ENCODE measurements at regions not wholly inside any gene's neighbourhood (a gene's known extent, or its start where the extent isn't known, plus 50 kb on each side); places are given as distances from the start of the nearest gene placed in this dataset.

DNA sequence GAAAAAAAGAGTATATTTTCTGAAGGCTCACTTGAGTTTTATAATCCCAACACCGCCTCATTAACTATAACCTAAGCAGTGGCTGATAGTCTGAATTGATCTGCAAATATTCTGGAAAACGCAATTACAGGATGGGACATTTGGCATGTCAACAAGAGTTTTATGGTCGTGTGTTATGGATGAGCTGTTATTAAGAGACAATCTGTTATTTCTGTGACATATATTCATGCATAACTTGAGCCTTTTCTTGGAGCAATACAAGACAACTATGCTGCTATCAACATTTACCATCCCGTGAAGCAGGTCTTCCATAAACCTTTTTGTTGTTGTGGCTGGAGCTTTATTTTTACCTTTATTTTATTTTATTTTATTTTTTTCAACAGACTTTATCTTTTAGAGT lies 164.4 kb downstream of the SCG2 start:
- TF ChIP-seq, protein P1, sequence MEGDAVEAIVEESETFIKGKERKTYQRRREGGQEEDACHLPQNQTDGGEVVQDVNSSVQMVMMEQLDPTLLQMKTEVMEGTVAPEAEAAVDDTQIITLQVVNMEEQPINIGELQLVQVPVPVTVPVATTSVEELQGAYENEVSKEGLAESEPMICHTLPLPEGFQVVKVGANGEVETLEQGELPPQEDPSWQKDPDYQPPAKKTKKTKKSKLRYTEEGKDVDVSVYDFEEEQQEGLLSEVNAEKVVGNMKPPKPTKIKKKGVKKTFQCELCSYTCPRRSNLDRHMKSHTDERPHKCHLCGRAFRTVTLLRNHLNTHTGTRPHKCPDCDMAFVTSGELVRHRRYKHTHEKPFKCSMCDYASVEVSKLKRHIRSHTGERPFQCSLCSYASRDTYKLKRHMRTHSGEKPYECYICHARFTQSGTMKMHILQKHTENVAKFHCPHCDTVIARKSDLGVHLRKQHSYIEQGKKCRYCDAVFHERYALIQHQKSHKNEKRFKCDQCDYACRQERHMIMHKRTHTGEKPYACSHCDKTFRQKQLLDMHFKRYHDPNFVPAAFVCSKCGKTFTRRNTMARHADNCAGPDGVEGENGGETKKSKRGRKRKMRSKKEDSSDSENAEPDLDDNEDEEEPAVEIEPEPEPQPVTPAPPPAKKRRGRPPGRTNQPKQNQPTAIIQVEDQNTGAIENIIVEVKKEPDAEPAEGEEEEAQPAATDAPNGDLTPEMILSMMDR (IDR thresholded peaks at IDR 0.05; ENCODE audit: low read depth, low read length), result no peak
- no peak overlapping the region for H3K4me3 ChIP-seq (ENCODE audit: low read depth, low read length)
- in situ Hi-C loops (cut with HindIII; ENCODE audit: low sequenced_read_pairs), result no loop called here
- no peak for DNase-seq (ENCODE audit: low read depth, low spot score)

DNA sequence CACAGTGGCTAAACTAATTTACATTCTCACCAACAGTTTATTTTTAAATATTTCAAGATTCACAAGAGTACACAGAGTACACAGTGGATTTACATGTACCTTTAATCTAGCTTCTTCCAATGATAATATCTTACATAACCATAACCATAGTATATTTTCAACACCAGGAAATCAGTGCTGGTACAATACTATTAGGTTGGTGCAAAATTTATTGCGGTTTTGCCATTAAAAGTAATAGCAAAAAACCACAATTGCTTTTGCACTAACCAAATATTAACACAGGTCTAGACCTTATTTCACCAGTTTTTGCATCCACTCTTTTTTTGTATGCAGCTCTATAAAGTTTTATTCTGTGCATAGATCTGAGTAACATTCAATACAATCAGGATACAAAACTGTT lies 163.0 kb downstream of the SCG2 start:
- TF ChIP-seq, protein P1 (IDR thresholded peaks at IDR 0.05; ENCODE audit: low read depth, low read length), result no peak
- no peak overlapping the region for H3K4me3 ChIP-seq (ENCODE audit: low read depth, low read length)
- in situ Hi-C loops (cut with HindIII; ENCODE audit: low sequenced_read_pairs), result no loop called here
- no peak for DNase-seq (ENCODE audit: low read depth, low spot score)

DNA sequence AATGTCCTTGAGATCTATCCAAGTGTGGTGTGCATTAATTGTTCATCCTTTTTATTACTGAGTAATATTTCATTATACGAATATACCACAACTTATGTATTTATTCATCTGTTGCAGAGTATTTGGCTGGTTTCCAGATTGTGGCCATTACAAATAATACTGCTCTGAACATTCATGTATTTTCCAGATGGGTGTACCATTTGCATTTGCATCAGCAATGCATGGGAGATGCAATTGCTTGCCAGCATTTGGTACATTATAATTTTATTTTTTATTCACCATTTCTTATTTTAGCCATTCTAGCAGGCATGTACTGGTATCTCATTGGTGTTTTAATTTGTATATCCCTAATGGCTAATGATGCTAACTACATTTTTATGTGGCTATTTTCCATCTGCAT lies 162.4 kb downstream of the SCG2 start:
- no peak overlapping the region for H3K4me3 ChIP-seq (ENCODE audit: low read depth, low read length)
- in situ Hi-C loops (cut with HindIII; ENCODE audit: low sequenced_read_pairs), result no loop called here
- no peak for DNase-seq (ENCODE audit: low read depth, low spot score)
- TF ChIP-seq, protein P1 (IDR thresholded peaks at IDR 0.05; ENCODE audit: low read depth, low read length), result no peak

DNA sequence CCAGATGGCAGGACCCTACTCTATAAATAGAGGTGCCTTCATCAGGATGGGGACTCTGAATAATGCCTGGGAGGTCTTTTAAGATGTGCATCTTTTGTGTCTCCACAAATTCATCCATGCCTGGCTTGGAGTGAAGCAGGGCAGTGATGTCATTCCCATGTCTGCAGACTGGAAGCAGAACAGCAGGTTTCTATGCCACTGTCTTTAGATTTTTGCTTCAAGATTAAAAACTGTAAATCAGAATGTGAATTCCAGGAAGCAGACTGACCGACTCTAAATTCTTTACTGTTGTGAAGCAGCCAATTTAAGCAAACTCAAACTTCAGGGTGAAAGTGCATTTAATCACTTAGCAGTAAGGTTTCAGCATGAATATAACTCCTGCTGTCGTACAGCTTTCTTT lies 159.3 kb downstream of the SCG2 start:
- peak; percentile 69 for DNase-seq (ENCODE audit: low read depth, low spot score)
- in situ Hi-C loops (cut with HindIII; ENCODE audit: low sequenced_read_pairs), result no loop called here
- TF ChIP-seq, protein P1 (IDR thresholded peaks at IDR 0.05; ENCODE audit: low read depth, low read length), result no peak
- H3K4me3 ChIP-seq (ENCODE audit: low read depth, low read length), result no peak overlapping the region

DNA sequence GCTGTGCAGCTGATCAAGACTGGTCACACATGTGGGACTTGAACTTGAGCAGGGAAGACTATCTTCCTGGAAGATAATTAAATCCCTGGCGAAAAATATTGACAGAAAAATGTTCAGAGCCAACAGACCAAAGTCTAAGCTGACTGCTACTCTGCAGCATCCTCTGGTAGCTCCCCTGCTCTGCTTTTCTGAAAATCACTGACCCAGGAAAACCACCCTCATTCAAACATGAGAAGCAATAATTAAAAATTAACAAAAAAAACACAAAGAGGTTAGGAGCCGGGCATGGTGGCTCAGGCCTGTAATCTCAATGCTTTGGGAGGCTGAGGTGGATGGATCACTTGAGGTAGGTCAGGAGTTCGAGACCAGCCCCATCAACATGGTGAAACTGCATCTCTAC lies 151.9 kb downstream of the SCG2 start:
- TF ChIP-seq, protein P1 (IDR thresholded peaks at IDR 0.05; ENCODE audit: low read depth, low read length), result no peak
- DNase-seq (ENCODE audit: low read depth, low spot score), result no peak
- no peak overlapping the region for H3K4me3 ChIP-seq (ENCODE audit: low read depth, low read length)
- in situ Hi-C loops (cut with HindIII; ENCODE audit: low sequenced_read_pairs), result no loop called here

DNA sequence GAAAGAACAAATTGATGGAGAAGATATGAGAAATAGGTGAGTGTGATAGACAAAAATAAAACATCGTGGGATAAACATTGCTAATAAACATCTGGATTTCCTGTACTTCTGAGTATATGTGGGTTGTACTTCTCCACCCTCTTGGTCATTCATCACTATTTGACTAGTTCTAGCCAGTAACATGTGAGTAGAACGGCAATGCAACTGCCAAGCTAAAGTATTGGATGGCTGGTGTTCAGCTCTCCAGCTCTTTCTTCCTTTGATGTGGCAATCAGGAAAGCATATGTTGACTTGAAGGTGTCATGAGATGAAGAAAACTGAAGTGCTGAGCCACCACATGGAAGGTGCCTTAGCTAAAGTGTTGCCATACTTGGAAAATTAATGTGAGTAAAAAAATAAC lies 144.9 kb downstream of the SCG2 start:
- in situ Hi-C loops (cut with HindIII; ENCODE audit: low sequenced_read_pairs), result no loop called here
- no peak overlapping the region for H3K4me3 ChIP-seq (ENCODE audit: low read depth, low read length)
- TF ChIP-seq, protein P1 (IDR thresholded peaks at IDR 0.05; ENCODE audit: low read depth, low read length), result no peak
- no peak for DNase-seq (ENCODE audit: low read depth, low spot score)
